ENCODE measurements at regions not wholly inside any gene's neighbourhood (a gene's known extent, or its start where the extent isn't known, plus 50 kb on each side); places are given as distances from the start of the nearest gene placed in this dataset.
"Not testable (repeated sequence)": the region's sequence is repeated elsewhere in the genome, so short reads cannot be mapped to it uniquely, and the experiment has no call there.

GRCh38 chr1:95518310-95518709, 284.3 kb downstream of the RWDD3 start:
- no peak for DNase-seq (ENCODE audit: low read depth, low spot score)

GRCh38 chr1:95520390-95520789, 286.4 kb downstream of the RWDD3 start:
- no peak for DNase-seq (ENCODE audit: low read depth, low spot score)

GRCh38 chr1:95532335-95532734, 298.3 kb downstream of the RWDD3 start:
- no peak for DNase-seq (ENCODE audit: low read depth, low spot score)

- DNase-seq (ENCODE audit: low read depth, low spot score), result peak; percentile 5
These were observed 301.0 kb downstream of the RWDD3 start for GRCh38 chr1:95534985-95535384.

GRCh38 chr1:95535614-95536013, 301.6 kb downstream of the RWDD3 start:
- DNase-seq (ENCODE audit: low read depth, low spot score), result no peak

- no peak for DNase-seq (ENCODE audit: low read depth, low spot score)
These were observed 302.5 kb downstream of the RWDD3 start for GRCh38 chr1:95536501-95536900.

- DNase-seq (ENCODE audit: low read depth, low spot score), result no peak
These were observed 303.2 kb downstream of the RWDD3 start for GRCh38 chr1:95537176-95537575.

- not testable (repeated sequence) for DNase-seq (ENCODE audit: low read depth, low spot score)
These were observed 304.2 kb downstream of the RWDD3 start for GRCh38 chr1:95538242-95538641.

- DNase-seq (ENCODE audit: low read depth, low spot score), result no peak
These were observed 308.9 kb downstream of the RWDD3 start for GRCh38 chr1:95542936-95543335.

GRCh38 chr1:95547005-95547404, 313.0 kb downstream of the RWDD3 start:
- no peak for DNase-seq (ENCODE audit: low read depth, low spot score)

- DNase-seq (ENCODE audit: low read depth, low spot score), result no peak
These were observed 314.2 kb downstream of the RWDD3 start for GRCh38 chr1:95548211-95548610.

GRCh38 chr1:95551201-95551600, 317.2 kb downstream of the RWDD3 start:
- DNase-seq (ENCODE audit: low read depth, low spot score), result no peak

- no peak for DNase-seq (ENCODE audit: low read depth, low spot score)
These were observed 319.6 kb downstream of the RWDD3 start for GRCh38 chr1:95553595-95553994.

GRCh38 chr1:95554408-95554807, 320.4 kb downstream of the RWDD3 start:
- DNase-seq (ENCODE audit: low read depth, low spot score), result no peak

- no peak for DNase-seq (ENCODE audit: low read depth, low spot score)
These were observed 324.8 kb downstream of the RWDD3 start for GRCh38 chr1:95558791-95559190.

GRCh38 chr1:95561346-95561745, 327.3 kb downstream of the RWDD3 start:
- DNase-seq (ENCODE audit: low read depth, low spot score), result no peak

- no peak for DNase-seq (ENCODE audit: low read depth, low spot score)
These were observed 328.2 kb downstream of the RWDD3 start for GRCh38 chr1:95562230-95562629.

GRCh38 chr1:95572002-95572401, 338.0 kb downstream of the RWDD3 start:
- no peak for DNase-seq (ENCODE audit: low read depth, low spot score)

GRCh38 chr1:95572962-95573361, 339.0 kb downstream of the RWDD3 start:
- no peak for DNase-seq (ENCODE audit: low read depth, low spot score)

- no peak for DNase-seq (ENCODE audit: low read depth, low spot score)
These were observed 341.3 kb downstream of the RWDD3 start for GRCh38 chr1:95575291-95575690.

GRCh38 chr1:95578462-95578861, 344.5 kb downstream of the RWDD3 start:
- DNase-seq (ENCODE audit: low read depth, low spot score), result no peak

GRCh38 chr1:95582191-95582590, 348.2 kb downstream of the RWDD3 start:
- no peak for DNase-seq (ENCODE audit: low read depth, low spot score)

- DNase-seq (ENCODE audit: low read depth, low spot score), result peak; percentile 15
These were observed 348.7 kb downstream of the RWDD3 start for GRCh38 chr1:95582746-95583145.

- DNase-seq (ENCODE audit: low read depth, low spot score), result peak; percentile 10
These were observed 349.7 kb downstream of the RWDD3 start for GRCh38 chr1:95583661-95584210.

Measured in ELF-1 (cell line).